ENCODE measurements at regions not wholly inside any gene's neighbourhood (a gene's known extent, or its start where the extent isn't known, plus 50 kb on each side); places are given as distances from the start of the nearest gene placed in this dataset.

DNA sequence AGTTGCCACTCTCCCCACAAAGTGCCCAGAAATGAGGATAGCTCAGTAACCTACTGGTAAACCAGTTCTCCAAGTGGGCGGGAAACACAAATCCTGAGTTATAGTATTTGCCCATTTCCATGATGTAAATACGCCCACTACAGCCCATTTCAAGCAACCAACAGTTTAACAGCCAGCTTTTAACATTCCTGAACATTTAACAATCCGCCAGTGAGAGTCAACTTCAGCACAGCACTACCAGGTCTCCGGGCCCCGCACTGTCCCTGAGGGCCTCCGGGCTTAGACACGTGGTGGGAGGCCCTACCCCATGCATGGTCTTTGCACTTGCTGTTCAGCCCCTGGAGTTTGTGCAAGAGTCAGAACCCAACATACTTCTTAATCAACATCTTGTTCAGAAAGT lies 132.0 kb upstream of the CTTNBP2NL start:
- Histone ChIP-seq H3K4me2 (ENCODE audit: low read length) (no peak overlapping the region), H3K27ac (ENCODE audit: low read length) (no peak overlapping the region)
- TF ChIP-seq EZH2 (IDR thresholded peaks at IDR 0.05; ENCODE audit: borderline replicate concordance, insufficient read depth, low read length, poor library complexity, severe bottlenecking) (no peak), MXI1 (conservative IDR thresholded peaks at IDR 0.05; ENCODE audit: poor library complexity, severe bottlenecking) (no peak), TAF1 (IDR thresholded peaks at IDR 0.05; ENCODE audit: low read depth) (no peak), EP300 (conservative IDR thresholded peaks at IDR 0.05; ENCODE audit: poor library complexity, severe bottlenecking) (no peak), POLR2AphosphoS5 (IDR thresholded peaks at IDR 0.05) (no peak), RAD21 (conservative IDR thresholded peaks at IDR 0.05) (no peak), SMC3 (conservative IDR thresholded peaks at IDR 0.05; ENCODE audit: poor library complexity) (no peak)
- TF ChIP-seq, protein P1, sequence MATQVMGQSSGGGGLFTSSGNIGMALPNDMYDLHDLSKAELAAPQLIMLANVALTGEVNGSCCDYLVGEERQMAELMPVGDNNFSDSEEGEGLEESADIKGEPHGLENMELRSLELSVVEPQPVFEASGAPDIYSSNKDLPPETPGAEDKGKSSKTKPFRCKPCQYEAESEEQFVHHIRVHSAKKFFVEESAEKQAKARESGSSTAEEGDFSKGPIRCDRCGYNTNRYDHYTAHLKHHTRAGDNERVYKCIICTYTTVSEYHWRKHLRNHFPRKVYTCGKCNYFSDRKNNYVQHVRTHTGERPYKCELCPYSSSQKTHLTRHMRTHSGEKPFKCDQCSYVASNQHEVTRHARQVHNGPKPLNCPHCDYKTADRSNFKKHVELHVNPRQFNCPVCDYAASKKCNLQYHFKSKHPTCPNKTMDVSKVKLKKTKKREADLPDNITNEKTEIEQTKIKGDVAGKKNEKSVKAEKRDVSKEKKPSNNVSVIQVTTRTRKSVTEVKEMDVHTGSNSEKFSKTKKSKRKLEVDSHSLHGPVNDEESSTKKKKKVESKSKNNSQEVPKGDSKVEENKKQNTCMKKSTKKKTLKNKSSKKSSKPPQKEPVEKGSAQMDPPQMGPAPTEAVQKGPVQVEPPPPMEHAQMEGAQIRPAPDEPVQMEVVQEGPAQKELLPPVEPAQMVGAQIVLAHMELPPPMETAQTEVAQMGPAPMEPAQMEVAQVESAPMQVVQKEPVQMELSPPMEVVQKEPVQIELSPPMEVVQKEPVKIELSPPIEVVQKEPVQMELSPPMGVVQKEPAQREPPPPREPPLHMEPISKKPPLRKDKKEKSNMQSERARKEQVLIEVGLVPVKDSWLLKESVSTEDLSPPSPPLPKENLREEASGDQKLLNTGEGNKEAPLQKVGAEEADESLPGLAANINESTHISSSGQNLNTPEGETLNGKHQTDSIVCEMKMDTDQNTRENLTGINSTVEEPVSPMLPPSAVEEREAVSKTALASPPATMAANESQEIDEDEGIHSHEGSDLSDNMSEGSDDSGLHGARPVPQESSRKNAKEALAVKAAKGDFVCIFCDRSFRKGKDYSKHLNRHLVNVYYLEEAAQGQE (IDR thresholded peaks at IDR 0.05; ENCODE audit: borderline replicate concordance): no peak
- TF ChIP-seq, protein P2, sequence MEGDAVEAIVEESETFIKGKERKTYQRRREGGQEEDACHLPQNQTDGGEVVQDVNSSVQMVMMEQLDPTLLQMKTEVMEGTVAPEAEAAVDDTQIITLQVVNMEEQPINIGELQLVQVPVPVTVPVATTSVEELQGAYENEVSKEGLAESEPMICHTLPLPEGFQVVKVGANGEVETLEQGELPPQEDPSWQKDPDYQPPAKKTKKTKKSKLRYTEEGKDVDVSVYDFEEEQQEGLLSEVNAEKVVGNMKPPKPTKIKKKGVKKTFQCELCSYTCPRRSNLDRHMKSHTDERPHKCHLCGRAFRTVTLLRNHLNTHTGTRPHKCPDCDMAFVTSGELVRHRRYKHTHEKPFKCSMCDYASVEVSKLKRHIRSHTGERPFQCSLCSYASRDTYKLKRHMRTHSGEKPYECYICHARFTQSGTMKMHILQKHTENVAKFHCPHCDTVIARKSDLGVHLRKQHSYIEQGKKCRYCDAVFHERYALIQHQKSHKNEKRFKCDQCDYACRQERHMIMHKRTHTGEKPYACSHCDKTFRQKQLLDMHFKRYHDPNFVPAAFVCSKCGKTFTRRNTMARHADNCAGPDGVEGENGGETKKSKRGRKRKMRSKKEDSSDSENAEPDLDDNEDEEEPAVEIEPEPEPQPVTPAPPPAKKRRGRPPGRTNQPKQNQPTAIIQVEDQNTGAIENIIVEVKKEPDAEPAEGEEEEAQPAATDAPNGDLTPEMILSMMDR (IDR thresholded peaks at IDR 0.05; ENCODE audit: poor library complexity, severe bottlenecking): no peak

DNA sequence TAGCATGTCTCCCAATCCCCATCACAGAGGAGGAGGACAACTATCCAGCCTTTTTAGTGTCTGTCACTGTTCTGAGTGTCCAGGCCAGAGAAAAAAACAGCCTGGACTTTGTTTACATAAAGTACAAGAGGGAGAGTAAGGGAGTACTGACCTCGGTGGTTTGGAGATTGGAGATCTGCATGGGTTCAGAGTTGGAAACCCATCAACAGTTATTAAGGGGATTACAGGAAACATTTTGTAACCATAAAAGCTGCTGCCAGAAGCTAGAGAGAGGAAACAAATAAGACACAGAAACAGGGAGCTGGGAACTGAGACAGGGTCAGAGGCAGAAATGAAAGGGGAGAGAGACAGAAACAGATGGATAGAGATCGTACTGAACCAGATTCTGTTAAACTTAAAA lies 131.5 kb upstream of the CTTNBP2NL start:
- Histone ChIP-seq H3K27ac (ENCODE audit: low read length) (no peak overlapping the region), H2AFZ (ENCODE audit: low read depth, low read length) (no peak overlapping the region), H3K4me2 (ENCODE audit: low read length) (no peak overlapping the region)

More for the DNA sequence above, 132.0 kb upstream of the CTTNBP2NL start:
- no peaks in the 10 kb centered on the region for H3K9me3 ChIP-seq (ENCODE audit: low read length)
- H3K9me2 ChIP-seq (ENCODE audit: insufficient read depth, low read length): no peaks in the 10 kb centered on the region
- H3K79me2 ChIP-seq (replicated peaks; ENCODE audit: insufficient read depth, low read length): no peaks in the 10 kb centered on the region
- no peaks in the 10 kb centered on the region for H4K20me1 ChIP-seq (ENCODE audit: insufficient read depth)
- no peak overlapping the region for H3K4me3 ChIP-seq (ENCODE audit: low read length)
- H3K36me3 ChIP-seq (ENCODE audit: insufficient read depth, low read length): no peaks in the 10 kb centered on the region
- H3K9ac ChIP-seq (ENCODE audit: low read length): no peak overlapping the region
- H3K27me3 ChIP-seq (ENCODE audit: insufficient read depth, low read depth, low read length): no peaks in the 10 kb centered on the region
- H2AFZ ChIP-seq (ENCODE audit: low read depth, low read length): no peak overlapping the region
- no peaks in the 10 kb centered on the region for H3F3A ChIP-seq (ENCODE audit: insufficient read depth, low read length, poor library complexity, severe bottlenecking)

More for the DNA sequence above, 131.5 kb upstream of the CTTNBP2NL start:
- Histone ChIP-seq H3K36me3 (ENCODE audit: insufficient read depth, low read length) (no peaks in the 10 kb centered on the region), H3K27me3 (ENCODE audit: insufficient read depth, low read depth, low read length) (no peaks in the 10 kb centered on the region), H3K9me3 (ENCODE audit: low read length) (no peaks in the 10 kb centered on the region), H4K20me1 (ENCODE audit: insufficient read depth) (no peaks in the 10 kb centered on the region), H3K9me2 (ENCODE audit: insufficient read depth, low read length) (no peaks in the 10 kb centered on the region), H3K79me2 (replicated peaks; ENCODE audit: insufficient read depth, low read length) (no peaks in the 10 kb centered on the region), H3K9ac (ENCODE audit: low read length) (no peak overlapping the region), H3K4me3 (ENCODE audit: low read length) (no peak overlapping the region), H3F3A (ENCODE audit: insufficient read depth, low read length, poor library complexity, severe bottlenecking) (no peaks in the 10 kb centered on the region)
- no peak for TF ChIP-seq MXI1 (conservative IDR thresholded peaks at IDR 0.05; ENCODE audit: poor library complexity, severe bottlenecking)
- no peak for TF ChIP-seq EZH2 (IDR thresholded peaks at IDR 0.05; ENCODE audit: borderline replicate concordance, insufficient read depth, low read length, poor library complexity, severe bottlenecking)
- no peak for TF ChIP-seq RAD21 (conservative IDR thresholded peaks at IDR 0.05)
- TF ChIP-seq, protein P1 (IDR thresholded peaks at IDR 0.05; ENCODE audit: borderline replicate concordance): no peak
- TF ChIP-seq TAF1 (IDR thresholded peaks at IDR 0.05; ENCODE audit: low read depth): no peak
- no peak for TF ChIP-seq SMC3 (conservative IDR thresholded peaks at IDR 0.05; ENCODE audit: poor library complexity)
- TF ChIP-seq POLR2AphosphoS5 (IDR thresholded peaks at IDR 0.05): no peak
